ENCODE measurements at regions not wholly inside any gene's neighbourhood (a gene's known extent, or its start where the extent isn't known, plus 50 kb on each side); places are given as distances from the start of the nearest gene placed in this dataset.

DNA sequence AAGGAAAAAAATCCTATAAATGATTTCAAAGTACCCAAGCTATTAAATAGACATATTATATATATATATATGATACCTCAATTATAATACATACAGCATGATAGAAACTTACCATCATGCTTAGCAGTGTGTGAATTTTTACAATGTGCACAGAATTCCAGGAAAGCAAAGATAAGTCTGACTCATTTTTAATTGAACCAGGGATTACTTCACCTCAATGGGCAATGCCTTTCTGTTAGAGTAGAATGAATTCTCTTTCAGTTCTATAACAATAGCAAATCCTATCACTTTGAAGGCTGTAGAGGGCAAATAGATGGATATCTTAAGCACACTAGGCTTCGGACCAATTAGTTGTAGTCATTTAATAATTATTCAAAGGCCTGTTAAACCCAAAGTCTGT lies 54.8 kb upstream of the P3H2 start:
- Histone ChIP-seq H3K4me3 (ENCODE audit: insufficient read depth, low read depth, low read length) (no peak overlapping the region), H3K4ac (ENCODE audit: low read depth, low read length) (0 out of 2 replicates have a peak overlapping the region, but pooled peaks have one; percentile 51), H3K27ac (ENCODE audit: insufficient read depth, low read length) (no peak overlapping the region), H3K9me3 (ENCODE audit: control insufficient read depth, insufficient read depth, low read length) (no peaks in the 10 kb centered on the region), H3K4me1 (ENCODE audit: control insufficient read depth, insufficient read depth, low read length) (peaks cover 3% of the 10 kb centered on the region; the same call in 1 of the 2 replicates), H4K20me1 (ENCODE audit: insufficient read depth, low read length) (no peaks in the 10 kb centered on the region), H2AK9ac (replicated peaks; ENCODE audit: low read depth, low read length, poor library complexity) (no peak overlapping the region), H4K91ac (ENCODE audit: insufficient read depth, low read depth, low read length) (no peak overlapping the region), H4K5ac (ENCODE audit: low read depth, low read length) (no peak overlapping the region), H2BK120ac (ENCODE audit: low read depth, low read length) (peak overlapping the region; percentile 44), H2AK5ac (ENCODE audit: low read depth, low read length) (no peak overlapping the region), H2BK5ac (ENCODE audit: low read depth, low read length, poor library complexity, severe bottlenecking) (no peak overlapping the region), H3K27me3 (ENCODE audit: control insufficient read depth, insufficient read depth, low read length) (no peaks in the 10 kb centered on the region), H3K18ac (ENCODE audit: low read depth, low read length) (no peak overlapping the region; the same call in 1 of the 2 replicates), H2AFZ (replicated peaks; ENCODE audit: low read length, poor library complexity) (no peak overlapping the region), H3K79me1 (ENCODE audit: low read depth in 1 of 2, low read length in 2 of 2) (no peaks in the 10 kb centered on the region; a peak in 1 of 4 replicates), H3K4me2 (ENCODE audit: low read depth, low read length) (no peak overlapping the region), H3K9me1 (ENCODE audit: insufficient read depth, low read length) (no peaks in the 10 kb centered on the region), H2BK15ac (ENCODE audit: low read depth, low read length) (no peak overlapping the region), H3K56ac (ENCODE audit: extremely low read depth, insufficient read depth, low read length) (no peak overlapping the region), H3K36me3 (ENCODE audit: control insufficient read depth, insufficient read depth, low read length) (no peaks in the 10 kb centered on the region), H3K14ac (replicated peaks; ENCODE audit: low read depth, low read length) (no peak overlapping the region), H4K8ac (ENCODE audit: low read depth in 2 of 2, low read length in 2 of 2) (no peak overlapping the region), H3K9ac (ENCODE audit: low read depth, low read length) (no peak overlapping the region), H3K23ac (ENCODE audit: low read depth, low read length) (no peak overlapping the region), H2BK20ac (ENCODE audit: low read depth, low read length) (no peak overlapping the region)
- in situ Hi-C loops (cut with MboI; ENCODE audit: low sequenced_read_pairs), result no loop called here
- dilution Hi-C loops (cut with HindIII; ENCODE audit: low sequenced_read_pairs, unreplicated experiment), result no loop called here
- DNase-seq (peak; percentile 37), ATAC-seq (ENCODE audit: low read depth) (0 out of 2 replicates have a peak, but pooled peaks have one; percentile 30)
- no TSS peak for BruUV-seq (replicated peaks)
- TF ChIP-seq CEBPB (IDR thresholded peaks at IDR 0.05; ENCODE audit: low read depth, low read length) (peak; percentile 60), BHLHE40 (IDR thresholded peaks at IDR 0.05; ENCODE audit: low read depth, low read length) (no peak)
- WGBS, 2 experiments (ENCODE audit: extremely low coverage in 2 of 2, insufficient read length in 1 of 2), result no CpG with 5 or more reads among the region's 1 CpG
- intact Hi-C loops (cut with micrococcal nuclease), result no loop called here
- ChIA-PET POLR2A (ENCODE audit: unreplicated experiment) (no interaction called here), CTCF (interaction anchor here (0.6 kb wide), 1 partner anchor 164 kb away, joined by 4 read pairs; no protein-coding TSS in a partner anchor)
